ENCODE measurements at regions not wholly inside any gene's neighbourhood (a gene's known extent, or its start where the extent isn't known, plus 50 kb on each side); places are given as distances from the start of the nearest gene placed in this dataset.

DNA sequence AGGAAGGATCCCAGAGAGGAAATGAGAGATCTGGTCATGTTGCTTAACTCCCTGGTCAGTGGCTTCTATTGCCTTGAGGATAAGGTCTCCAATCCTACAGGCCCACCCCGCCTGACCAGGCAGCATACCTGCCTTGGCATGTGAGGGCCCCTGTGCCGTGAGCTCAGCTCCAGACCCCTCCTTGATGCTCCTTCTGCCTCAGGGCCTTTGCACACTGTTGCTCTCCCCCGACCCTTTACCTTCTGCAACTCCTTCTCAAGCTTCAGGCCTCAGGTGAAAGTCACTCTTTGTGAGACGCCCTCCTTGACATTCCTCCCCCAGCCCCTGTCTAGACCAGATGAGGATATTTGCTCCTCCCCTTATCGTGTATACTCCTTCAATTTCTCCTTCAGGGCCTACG is 62.8 kb downstream of the FAM241B start:
- TF ChIP-seq, protein P1, sequence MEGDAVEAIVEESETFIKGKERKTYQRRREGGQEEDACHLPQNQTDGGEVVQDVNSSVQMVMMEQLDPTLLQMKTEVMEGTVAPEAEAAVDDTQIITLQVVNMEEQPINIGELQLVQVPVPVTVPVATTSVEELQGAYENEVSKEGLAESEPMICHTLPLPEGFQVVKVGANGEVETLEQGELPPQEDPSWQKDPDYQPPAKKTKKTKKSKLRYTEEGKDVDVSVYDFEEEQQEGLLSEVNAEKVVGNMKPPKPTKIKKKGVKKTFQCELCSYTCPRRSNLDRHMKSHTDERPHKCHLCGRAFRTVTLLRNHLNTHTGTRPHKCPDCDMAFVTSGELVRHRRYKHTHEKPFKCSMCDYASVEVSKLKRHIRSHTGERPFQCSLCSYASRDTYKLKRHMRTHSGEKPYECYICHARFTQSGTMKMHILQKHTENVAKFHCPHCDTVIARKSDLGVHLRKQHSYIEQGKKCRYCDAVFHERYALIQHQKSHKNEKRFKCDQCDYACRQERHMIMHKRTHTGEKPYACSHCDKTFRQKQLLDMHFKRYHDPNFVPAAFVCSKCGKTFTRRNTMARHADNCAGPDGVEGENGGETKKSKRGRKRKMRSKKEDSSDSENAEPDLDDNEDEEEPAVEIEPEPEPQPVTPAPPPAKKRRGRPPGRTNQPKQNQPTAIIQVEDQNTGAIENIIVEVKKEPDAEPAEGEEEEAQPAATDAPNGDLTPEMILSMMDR (IDR thresholded peaks at IDR 0.05), result no peak
- no peak for TF ChIP-seq POLR2A (IDR thresholded peaks at IDR 0.05)
